Esophagus muscularis mucosa (tissue), 4 donors: ENCODE measurements at regions not wholly inside any gene's neighbourhood (a gene's known extent, or its start where the extent isn't known, plus 50 kb on each side); places are given as distances from the start of the nearest gene placed in this dataset.

Experiments
- CTCF ChIP-seq, 3 experiments: fragments of 200-600 bp in 2 of 3; fragments of 450-650 bp in 1 of 3; sonication (generic) in 2 of 3; IDR thresholded peaks; one replicate each; pipeline ENCODE4 v1.5.1; 2017 to 2019; ENCODE audit warnings: antibody characterized with exemption in 3 of 3, mild to moderate bottlenecking in 2 of 3, moderate library complexity in 1 of 3
- EP300 ChIP-seq: sonication (generic); formaldehyde crosslinking; IDR thresholded peaks from one replicate; pipeline ENCODE4 v1.6.1; 2017; ENCODE audit warnings: antibody characterized with exemption
- POLR2A ChIP-seq: fragments of 450-650 bp; IDR thresholded peaks from one replicate; pipeline ENCODE4 v1.6.1; 2017; ENCODE audit warnings: antibody characterized with exemption, moderate library complexity, mild to moderate bottlenecking, low read depth

- TF ChIP-seq CTCF (IDR thresholded peaks at IDR 0.05) (no peak), POLR2A (no peak), EP300 (no peak)
Observed at GRCh38 chr3:18144571-18144970, 280.6 kb downstream of the SATB1 start.
